ENCODE measurements at regions not wholly inside any gene's neighbourhood (a gene's known extent, or its start where the extent isn't known, plus 50 kb on each side); places are given as distances from the start of the nearest gene placed in this dataset.

GRCh38 chr13:47258384-47258783 lies 361.5 kb upstream of the HTR2A start:
- TF ChIP-seq CTCF (IDR thresholded peaks at IDR 0.05; ENCODE audit: poor library complexity, severe bottlenecking) (no peak), EZH2 (IDR thresholded peaks at IDR 0.05; ENCODE audit: borderline replicate concordance, insufficient read depth, low read length, poor library complexity, severe bottlenecking) (no peak), POLR2AphosphoS5 (IDR thresholded peaks at IDR 0.05) (no peak), EP300 (conservative IDR thresholded peaks at IDR 0.05; ENCODE audit: poor library complexity, severe bottlenecking) (no peak), TAF1 (IDR thresholded peaks at IDR 0.05; ENCODE audit: low read depth) (no peak), RAD21 (conservative IDR thresholded peaks at IDR 0.05) (no peak), SMC3 (conservative IDR thresholded peaks at IDR 0.05; ENCODE audit: poor library complexity) (no peak)

All from neural cell (in vitro differentiated cells).